HFFc6 (cell line): ENCODE measurements at regions not wholly inside any gene's neighbourhood (a gene's known extent, or its start where the extent isn't known, plus 50 kb on each side); places are given as distances from the start of the nearest gene placed in this dataset.

ENCODE experiments used
- DNase-seq: peaks from one replicate; pipeline ENCODE4 v3.0.0-alpha.2; 2018
- H3K27ac Mint-ChIP-seq: 2 replicates; pipeline ENCODE4 v1.8.0; 2020; ENCODE audit warnings: mild to moderate bottlenecking, mixed read lengths
- H3K27me3 Mint-ChIP-seq: 2 replicates; pipeline ENCODE4 v1.8.0; 2021; ENCODE audit warnings: mild to moderate bottlenecking, moderate library complexity, mixed read lengths; ENCODE audit not compliant: insufficient read depth
- H3K36me3 Mint-ChIP-seq: 2 replicates; pipeline ENCODE4 v1.8.0; 2021; ENCODE audit warnings: low read depth, mixed read lengths
- H3K4me1 Mint-ChIP-seq: 2 replicates; pipeline ENCODE4 v1.8.0; 2020; ENCODE audit warnings: low read depth, mixed read lengths
- H3K4me3 Mint-ChIP-seq: 2 replicates; pipeline ENCODE4 v1.8.0; 2020; ENCODE audit warnings: mild to moderate bottlenecking, moderate library complexity, mixed read lengths
- H3K9me3 Mint-ChIP-seq: 2 replicates; pipeline ENCODE4 v1.8.0; 2020; ENCODE audit warnings: mild to moderate bottlenecking, mixed read lengths
- CTCF ChIP-seq: fragments of 200-600 bp; sonication (generic); IDR thresholded peaks from 2 replicates; pipeline ENCODE4 v1.5.0; 2021; ENCODE audit warnings: antibody characterized with exemption, mild to moderate bottlenecking

GRCh38 chr1:224540535-224540934 lies 75.6 kb upstream of the CNIH3 start:
- Mint-ChIP-seq H3K36me3 (peaks cover 14% of the 10 kb centered on the region), H3K27ac (no peak overlapping the region), H3K4me1 (peaks cover 63% of the 10 kb centered on the region), H3K9me3 (no peaks in the 10 kb centered on the region; the same call in 1 of the 2 replicates), H3K4me3 (no peak overlapping the region; the same call in 1 of the 2 replicates), H3K27me3 (no peaks in the 10 kb centered on the region; the same call in 1 of the 2 replicates)
- TF ChIP-seq CTCF, result no peak
- no peak for DNase-seq

- H3K4me1 Mint-ChIP-seq, result peaks cover 70% of the 10 kb centered on the region
These were observed 74.9 kb upstream of the CNIH3 start for GRCh38 chr1:224541072-224541790.

GRCh38 chr1:224541901-224542630 lies 74.1 kb upstream of the CNIH3 start:
- Mint-ChIP-seq H3K36me3 (peaks cover 18% of the 10 kb centered on the region), H3K4me1 (peaks cover 74% of the 10 kb centered on the region), H3K9me3 (no peaks in the 10 kb centered on the region; the same call in 1 of the 2 replicates), H3K4me3 (peak overlapping the region; percentile 77), H3K27me3 (no peaks in the 10 kb centered on the region; the same call in 1 of the 2 replicates), H3K27ac (peak overlapping the region; percentile 97)
- no peak for DNase-seq
- TF ChIP-seq CTCF, result no peak

More at GRCh38 chr1:224541072-224541790, 74.9 kb upstream of the CNIH3 start:
- 0 out of 2 replicates have a peak overlapping the region, but pooled peaks have one; percentile 77 for H3K4me3 Mint-ChIP-seq
- H3K9me3 Mint-ChIP-seq, result no peaks in the 10 kb centered on the region; the same call in 1 of the 2 replicates
- no peaks in the 10 kb centered on the region; the same call in 1 of the 2 replicates for H3K27me3 Mint-ChIP-seq
- no peak for DNase-seq
- H3K27ac Mint-ChIP-seq, result peak overlapping the region; percentile 97
- TF ChIP-seq CTCF, result no peak
- H3K36me3 Mint-ChIP-seq, result peaks cover 16% of the 10 kb centered on the region

- peaks cover 18% of the 10 kb centered on the region for H3K36me3 Mint-ChIP-seq
- no peaks in the 10 kb centered on the region; the same call in 1 of the 2 replicates for H3K9me3 Mint-ChIP-seq
- H3K4me3 Mint-ChIP-seq, result peak overlapping the region; percentile 77
- H3K4me1 Mint-ChIP-seq, result peaks cover 74% of the 10 kb centered on the region
- H3K27ac Mint-ChIP-seq, result peak overlapping the region; percentile 97
- no peaks in the 10 kb centered on the region; the same call in 1 of the 2 replicates for H3K27me3 Mint-ChIP-seq
- TF ChIP-seq CTCF, result no peak
- peak; percentile 99 for DNase-seq
These were observed 73.2 kb upstream of the CNIH3 start for GRCh38 chr1:224542783-224543440.

- peak; percentile 12 for DNase-seq
- peaks cover 18% of the 10 kb centered on the region for H3K36me3 Mint-ChIP-seq
- H3K27me3 Mint-ChIP-seq, result no peaks in the 10 kb centered on the region; the same call in 1 of the 2 replicates
- H3K4me1 Mint-ChIP-seq, result peaks cover 74% of the 10 kb centered on the region
- H3K9me3 Mint-ChIP-seq, result no peaks in the 10 kb centered on the region; the same call in 1 of the 2 replicates
- peak overlapping the region; percentile 77 for H3K4me3 Mint-ChIP-seq
- H3K27ac Mint-ChIP-seq, result peak overlapping the region; percentile 97
- no peak for TF ChIP-seq CTCF
These were observed 72.7 kb upstream of the CNIH3 start for GRCh38 chr1:224543453-224543852.
